DMS53 (cell line): ENCODE measurements at regions not wholly inside any gene's neighbourhood (a gene's known extent, or its start where the extent isn't known, plus 50 kb on each side); places are given as distances from the start of the nearest gene placed in this dataset.
A peak's percentile ranks its signal among the peaks of the same experiment; 100 is the strongest.

ENCODE experiments used
- DNase-seq: peaks from one replicate; lab custom pipeline; 2025; lab: John Stamatoyannopoulos, UW

DNA sequence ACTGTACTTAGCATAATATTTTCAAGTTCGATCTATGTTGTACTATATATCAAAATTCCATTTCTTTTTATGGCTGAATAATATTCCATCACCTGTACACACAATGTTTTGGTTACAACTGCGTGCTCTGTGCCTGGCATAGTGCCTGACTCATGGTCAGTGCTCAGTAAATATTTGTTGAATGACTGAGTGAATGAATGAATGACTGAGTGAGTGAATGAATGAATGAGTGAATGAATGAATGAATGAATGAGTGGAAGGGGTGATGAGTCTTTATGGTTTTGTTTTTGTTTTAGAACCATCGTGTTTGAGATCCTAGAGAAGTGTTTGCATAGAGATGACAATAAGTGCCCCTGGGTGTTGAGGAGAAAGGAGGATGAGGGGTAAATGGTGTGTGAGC, 155.3 kb downstream of the MRM1 start:
- DNase-seq = no peak

DNA sequence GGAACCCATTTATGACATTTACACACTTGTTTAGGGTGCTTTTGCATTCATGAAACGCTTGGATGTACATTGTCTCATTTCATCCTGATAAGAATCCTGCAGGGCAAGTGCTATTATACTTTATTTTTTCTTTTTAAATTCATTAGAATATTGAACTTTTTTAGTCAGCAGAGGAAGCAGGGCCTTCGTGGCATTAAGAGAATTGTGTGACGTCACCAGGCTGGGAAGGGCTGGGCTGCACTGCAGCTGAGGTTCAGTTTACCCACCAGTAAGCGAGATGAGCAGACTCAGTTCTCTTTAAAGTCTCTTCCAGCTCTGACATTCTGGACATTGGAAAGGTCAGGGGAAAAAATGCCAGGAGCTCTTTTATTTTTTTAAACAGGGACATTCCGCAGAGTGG, 159.0 kb downstream of the MRM1 start:
- DNase-seq = no peak

DNA sequence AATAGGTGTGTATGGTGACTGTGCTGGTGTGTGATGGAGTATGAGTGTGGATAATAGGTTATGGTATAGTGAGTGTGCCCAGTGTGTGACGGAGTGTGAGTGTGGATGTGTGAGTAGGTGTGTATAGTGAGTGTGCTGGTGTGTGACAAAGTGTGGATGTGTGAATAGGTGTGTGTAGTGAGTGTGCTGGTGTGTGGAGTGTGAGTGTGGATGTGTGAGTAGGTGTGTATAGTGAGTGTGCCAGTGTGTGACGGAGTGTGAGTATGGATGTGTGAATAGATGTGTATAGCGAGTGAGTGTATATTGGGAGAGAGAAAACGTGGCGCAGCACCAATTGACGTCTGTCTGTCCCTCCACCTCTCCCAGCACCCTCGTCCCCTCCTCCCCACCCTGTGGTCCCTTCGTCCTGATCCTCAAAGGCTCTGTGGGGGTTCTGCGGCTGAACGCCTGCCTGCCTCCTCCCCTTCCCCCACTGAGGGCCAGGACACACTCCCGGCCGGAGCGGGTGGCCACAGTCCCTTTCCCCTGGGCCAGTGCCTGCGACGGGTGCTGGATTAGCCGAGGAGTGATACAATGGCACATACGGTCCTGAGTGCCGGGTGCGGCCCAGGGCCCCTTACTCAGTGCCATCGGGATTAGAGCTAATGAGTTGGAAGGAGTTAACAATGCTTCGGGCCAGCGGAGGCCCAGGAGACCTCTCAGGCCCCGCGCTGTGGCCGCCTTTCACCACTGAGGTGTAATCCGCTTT, 160.0 kb downstream of the MRM1 start:
- DNase-seq = no peak

DNA sequence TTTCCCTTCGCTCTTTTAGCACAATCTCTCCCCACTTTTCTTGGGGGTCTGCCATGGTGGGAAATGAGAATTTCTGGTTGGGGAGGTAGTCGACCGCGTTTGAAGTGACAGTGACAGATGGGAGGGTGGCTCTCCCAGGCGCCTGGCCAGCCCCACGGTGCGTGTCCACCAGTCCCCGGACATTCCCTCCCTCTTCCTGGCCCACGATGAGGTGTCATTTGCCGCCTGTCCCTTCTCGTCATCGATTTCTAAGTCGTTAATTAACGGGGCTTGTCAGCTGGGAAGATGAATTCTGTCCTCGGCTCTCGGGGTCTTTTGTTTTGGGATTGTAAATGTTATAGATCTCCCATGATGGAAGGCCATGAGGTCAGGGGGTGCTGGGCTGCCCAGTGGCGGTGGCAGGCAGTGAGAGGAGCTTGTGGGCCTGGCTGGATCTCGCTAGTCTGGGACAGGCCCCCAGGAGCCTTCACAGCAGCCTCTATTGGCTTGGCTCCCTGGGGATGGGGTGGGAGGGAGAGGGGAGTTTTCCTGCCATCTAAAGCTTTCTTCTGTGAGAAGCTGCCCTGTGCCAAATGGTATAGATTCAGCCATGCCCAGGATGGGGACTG, 164.2 kb downstream of the MRM1 start:
- DNase-seq = no peak

DNA sequence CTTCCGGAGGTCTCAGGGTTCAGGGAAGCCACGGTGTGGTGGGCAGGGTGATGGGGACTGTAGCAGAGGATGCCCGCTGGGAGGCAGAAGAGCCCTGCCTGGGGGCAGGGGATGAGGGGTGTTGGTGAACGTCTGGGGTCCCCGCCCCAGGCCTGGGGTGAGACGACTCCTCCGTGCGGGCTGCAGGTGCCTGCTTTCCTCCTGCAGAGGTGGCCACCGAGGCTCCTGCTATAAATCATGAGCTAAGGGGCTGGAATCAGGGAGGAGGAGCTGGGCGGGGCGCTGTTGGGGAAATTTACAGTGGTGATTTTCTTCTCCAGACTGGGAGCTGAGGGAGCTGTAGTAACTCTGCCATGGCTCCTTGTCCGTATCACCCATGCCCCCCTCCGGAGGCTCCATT, 167.0 kb downstream of the MRM1 start:
- DNase-seq = no peak

DNA sequence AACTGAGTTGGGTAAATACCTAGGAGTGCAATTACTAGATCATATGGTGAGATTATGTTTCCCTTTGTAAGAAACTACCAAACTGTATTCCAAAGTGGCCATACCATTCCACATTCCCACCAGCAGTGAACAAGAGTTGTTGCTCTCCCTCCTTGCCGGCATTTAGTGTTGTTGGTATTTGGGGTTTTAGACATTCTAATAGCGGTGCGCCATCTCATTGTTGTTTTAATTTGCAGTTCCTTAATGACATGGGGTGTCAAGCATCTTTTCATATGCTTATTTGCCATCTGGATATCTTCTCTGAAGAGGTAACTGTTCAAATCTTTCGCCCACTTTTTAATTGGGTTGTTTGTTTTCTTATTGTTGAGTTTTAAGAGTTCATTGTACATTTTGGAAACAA, 164.2 kb upstream of the LHX1 start:
- no peak for DNase-seq

DNA sequence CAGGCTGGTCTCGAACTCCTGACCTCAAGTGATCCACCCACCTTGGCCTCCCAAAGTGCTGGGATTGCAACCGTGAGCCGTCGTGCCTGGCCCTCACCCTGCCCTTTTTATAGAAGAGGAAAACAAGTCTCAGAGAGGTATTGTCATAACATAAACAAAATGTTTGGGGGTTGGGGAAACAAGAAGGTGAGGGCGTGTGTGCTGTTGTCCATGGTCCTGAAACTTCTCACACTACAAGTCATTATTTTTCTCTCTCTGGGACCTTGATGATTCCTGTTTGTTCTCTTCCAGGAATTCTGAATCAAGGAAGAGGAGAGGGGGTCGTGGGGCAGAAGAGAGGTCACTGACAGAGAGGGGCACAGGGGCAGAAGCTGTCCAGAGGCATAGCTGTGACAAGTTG, 160.2 kb upstream of the LHX1 start:
- peak; percentile 3 for DNase-seq

DNA sequence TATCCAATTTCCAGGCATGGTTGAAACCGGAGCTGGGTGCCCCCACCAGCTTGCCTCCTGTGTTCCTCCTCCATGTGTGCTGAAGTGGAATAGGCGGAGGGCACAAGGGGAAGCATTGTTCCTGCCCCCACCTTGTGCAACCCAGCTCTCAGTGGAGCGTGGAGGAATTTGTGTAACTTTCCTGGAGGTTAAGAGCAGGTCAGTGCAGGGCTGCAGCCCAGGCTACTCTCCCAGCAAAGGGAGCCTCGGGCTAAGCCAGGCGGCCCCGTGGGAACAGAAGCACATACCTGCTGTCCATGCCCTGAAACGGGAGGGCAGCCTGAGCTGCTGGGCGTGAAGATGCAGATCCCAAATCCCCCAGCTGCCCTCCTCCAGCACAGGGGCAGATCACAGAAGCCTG, 158.8 kb upstream of the LHX1 start:
- no peak for DNase-seq

DNA sequence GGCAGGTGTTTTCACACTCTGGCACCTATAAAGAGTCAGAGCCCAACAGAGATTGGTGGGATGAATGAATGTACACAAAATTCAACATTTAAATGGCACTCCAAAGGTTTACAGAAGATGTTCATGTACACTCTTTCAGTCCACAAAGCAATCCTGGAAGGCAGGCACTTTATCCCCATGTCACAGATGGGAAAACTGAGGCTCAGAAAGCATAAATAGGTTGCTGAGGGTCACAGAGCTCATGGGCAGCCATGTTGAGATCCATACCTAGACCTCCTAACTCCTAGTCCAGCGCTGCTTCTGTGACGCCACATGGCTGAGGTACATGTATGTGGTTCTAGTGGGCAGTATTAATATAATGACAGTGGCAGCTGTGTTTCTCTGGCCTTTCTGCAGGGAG, 157.7 kb upstream of the LHX1 start:
- DNase-seq = no peak

DNA sequence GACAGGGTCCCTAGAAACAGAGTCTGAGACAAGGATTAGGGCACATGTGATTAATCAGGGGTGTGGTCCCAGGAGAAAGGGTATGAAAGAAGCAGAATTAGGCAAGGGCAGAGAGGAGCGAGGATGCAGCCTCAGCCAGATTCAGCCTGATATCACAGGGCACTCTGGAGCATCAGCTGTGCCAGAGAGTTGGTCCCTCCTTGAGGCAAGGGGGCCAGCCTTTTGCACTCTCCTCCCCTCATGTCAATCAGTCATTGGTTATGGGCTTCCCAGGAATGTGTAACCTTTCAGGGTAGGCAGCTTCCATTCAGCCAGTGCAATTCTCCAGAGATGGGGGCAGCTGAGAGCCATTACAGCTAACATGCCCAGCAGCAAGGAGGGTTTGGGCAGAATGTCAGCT, 152.6 kb upstream of the LHX1 start:
- no peak for DNase-seq

DNA sequence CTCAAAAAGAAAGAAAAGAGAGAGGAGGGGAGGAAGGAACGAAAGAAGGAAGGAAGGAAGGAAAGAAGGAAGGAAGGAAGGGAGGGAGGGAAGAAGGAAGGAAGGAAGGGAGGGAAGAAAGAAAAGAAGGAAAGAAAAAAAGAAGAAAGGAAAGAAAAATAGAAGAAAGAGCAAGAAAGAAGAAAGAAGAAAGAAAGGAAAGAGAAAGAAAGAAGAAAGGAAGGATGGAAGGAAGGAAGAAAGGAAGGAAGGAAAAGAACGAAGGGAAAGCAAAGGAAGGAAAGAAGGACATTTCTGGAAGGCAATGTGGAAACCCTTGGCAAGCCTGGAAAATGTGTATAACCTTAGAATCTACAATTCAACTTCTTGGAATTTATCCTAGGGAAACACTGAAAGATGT, 150.4 kb upstream of the LHX1 start:
- no peak for DNase-seq

DNA sequence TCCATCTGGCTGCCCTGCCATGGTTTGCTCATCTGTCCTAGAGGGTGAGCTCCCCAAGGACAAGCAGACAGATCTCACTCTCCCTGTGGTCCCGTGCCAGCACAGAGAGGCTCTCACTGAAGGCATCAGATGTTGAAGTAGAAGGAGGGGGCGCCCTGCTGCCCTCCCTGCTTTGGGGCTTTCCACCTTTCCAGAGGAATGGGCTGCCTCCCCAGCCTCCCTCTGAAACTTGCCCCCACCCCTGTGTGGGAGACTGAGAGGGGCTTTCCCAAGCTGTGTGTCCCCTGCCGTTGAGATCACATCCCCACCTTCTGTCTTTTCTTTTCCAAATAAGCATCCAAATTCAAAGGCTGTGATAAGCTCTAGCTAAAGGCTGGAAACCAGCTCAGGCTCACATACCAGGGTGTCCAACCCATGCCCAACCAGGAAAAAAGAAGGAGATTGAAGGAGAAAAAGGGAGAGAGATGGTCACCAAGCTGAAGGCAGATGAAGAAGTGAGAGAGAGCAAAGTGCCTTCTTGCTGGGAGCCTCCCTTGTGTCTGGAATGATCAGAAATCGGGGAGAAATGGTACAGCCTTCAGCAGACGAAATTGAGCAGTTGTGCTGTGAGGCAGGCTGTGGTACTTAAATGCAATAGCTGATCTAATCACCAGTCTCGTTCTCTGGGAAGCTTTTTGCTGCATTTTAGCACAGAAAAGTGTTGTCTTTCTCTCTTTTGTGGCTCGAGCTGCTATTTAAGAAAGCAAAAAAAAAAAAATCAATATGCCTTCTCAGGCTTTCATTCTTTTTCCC, 145.9 kb upstream of the LHX1 start:
- no peak for DNase-seq

DNA sequence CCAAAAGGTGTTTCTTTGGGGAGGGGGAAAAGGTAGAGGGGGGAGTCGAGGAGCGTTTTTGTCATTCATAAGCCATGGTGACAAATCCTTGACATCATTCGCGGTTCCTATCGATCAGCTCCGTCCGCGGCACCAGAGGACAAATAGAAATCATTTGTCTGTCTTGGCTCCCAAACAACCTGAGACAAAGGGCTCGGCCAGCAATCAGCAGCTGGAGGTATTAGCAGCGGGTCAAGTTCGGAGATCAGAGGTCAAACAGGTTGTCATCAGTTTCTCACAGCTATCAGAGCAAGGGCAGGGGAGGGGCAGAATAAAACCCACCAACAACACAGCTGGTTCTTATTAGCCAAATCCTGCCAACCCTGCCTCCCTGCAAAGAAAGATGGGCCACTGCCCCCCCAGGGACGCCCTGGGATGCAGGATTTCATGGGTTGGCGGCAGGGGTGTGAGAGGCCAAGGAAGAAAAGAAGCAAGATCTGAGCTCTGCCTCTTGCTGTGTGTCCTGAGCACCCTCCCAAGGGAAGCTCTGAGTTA, 145.3 kb upstream of the LHX1 start:
- DNase-seq = no peak

DNA sequence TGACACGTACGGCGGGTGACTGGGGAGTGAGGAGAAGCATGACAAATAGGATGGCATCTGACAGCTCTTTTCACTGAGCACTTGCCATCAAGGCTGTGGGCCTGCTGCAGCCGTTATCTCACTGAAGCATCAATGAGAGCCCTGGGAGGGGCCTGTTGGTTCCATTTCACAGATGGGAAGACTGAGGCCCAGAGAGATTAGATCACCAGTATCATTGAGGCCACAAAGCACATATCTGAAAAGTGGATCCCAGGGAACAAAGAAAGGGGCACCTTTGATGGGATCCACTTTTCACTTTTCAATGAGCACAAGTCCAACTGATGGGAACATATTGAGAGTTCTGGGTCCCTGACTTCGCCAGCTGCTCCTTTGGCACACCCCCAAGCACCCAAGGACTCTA, 144.4 kb upstream of the LHX1 start:
- no peak for DNase-seq

DNA sequence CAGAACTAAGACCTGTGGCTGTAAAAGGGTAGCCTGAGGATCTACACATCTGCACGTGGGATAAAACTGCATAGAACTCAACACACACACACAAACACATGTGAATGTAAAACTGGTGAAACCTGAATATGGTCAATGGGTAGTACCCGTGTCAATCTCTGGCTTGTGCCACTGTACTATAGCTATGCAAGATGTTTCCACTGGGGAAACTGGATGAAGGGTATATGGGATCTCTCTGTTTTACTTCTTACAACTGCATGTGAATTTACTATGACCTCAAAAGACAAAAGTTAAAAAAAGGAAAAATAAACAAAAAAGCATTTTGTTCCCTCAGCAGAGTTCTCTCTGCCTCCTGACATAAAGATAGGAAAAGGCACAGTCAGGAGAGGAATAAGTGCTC, 143.3 kb upstream of the LHX1 start:
- DNase-seq = no peak

DNA sequence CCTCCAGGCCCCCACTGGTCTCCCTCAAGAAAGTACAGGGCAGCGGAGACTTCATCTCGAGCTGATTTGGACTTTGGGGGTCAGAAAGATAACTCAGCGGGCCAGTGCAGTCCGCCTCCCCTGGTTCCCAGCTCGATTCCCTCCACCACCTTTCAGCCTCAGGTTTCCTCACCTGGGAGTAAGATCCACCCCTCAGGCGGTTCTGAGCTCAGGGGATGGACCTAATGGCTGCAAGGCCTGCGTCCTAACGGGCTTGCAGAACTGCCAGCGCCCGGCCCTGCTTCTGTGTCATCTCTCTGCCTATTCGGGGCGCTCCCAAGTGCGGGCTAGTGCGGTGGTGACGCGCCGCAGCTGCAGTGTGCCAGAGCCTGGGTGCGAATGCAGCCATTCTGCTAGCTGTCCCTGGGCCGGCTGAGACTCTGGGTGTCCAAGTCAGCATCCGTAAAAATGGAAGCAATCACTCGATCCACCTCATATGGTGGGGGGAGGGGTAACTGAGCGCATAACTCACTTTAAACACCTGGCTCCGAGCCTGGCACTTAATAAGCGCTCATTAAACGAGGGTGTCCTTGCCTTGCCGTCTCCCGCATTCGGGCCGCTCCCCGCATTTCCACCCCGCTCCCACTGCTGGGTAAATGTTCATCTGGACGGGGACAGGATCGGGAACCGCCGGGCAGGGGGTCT, 129.6 kb upstream of the LHX1 start:
- DNase-seq = no peak

DNA sequence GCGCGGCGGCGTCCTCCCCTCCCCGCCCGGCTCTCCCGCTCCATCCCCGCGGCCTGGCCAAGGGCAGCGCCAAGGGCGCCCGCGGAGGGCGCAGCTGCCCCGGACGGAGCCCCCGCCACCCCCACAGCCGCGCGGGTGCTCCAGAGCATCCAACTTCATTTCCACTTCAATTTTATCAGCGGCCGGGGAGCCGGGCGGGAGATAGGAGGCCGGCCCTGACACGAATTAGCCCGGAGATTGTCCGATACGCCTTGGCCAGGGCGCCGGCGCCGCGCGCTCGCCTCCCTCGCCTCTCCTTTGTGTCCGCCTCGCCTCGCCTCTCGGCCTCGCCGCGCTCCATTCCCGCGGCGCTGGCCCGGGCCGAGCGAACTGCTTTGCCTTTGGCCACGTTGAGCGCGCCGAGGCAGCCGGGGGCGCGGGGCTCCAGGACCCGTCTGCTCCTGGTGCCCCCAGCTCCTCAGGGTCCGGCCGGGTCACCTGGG, 129.1 kb upstream of the LHX1 start:
- DNase-seq = peak; percentile 50

DNA sequence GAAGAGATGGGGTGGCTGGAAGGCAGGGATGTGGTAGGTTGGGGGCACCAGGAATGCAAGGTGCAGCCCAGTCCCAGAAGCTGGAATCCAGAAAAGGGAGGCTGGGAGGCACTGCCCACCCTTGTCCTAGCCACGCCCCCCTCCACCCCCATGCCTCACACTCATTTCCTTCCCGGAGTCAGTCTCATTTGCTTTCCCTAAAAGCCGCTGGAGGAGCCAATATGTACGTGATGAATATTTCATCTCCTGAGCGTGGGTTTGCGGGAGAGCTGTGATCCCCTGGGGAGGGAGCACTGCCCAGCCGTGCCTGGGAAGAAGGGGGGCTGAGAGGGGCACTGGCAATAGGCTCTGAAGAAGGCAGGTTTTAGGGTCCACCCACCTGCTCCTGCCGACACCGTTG, 124.5 kb upstream of the LHX1 start:
- no peak for DNase-seq

DNA sequence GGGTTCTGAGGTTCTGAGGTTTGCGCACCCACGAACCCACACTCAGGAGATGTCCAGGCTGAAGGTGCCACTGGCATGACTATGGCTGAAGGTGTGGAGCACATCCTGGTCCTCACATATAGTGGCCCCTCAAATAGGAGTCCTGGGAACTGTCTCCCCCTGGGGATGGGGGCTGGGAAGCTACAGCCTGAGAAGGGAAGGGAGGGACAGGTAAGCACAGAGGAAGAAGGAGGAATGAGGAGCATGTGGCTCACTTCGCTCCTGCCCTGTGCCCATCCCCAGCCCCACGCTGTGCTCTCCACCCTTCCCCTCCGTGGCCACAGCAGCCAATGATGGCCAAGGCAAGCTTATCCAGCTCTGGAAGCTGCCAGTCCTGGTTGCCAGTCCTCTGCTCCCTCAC, 123.9 kb upstream of the LHX1 start:
- DNase-seq = no peak

DNA sequence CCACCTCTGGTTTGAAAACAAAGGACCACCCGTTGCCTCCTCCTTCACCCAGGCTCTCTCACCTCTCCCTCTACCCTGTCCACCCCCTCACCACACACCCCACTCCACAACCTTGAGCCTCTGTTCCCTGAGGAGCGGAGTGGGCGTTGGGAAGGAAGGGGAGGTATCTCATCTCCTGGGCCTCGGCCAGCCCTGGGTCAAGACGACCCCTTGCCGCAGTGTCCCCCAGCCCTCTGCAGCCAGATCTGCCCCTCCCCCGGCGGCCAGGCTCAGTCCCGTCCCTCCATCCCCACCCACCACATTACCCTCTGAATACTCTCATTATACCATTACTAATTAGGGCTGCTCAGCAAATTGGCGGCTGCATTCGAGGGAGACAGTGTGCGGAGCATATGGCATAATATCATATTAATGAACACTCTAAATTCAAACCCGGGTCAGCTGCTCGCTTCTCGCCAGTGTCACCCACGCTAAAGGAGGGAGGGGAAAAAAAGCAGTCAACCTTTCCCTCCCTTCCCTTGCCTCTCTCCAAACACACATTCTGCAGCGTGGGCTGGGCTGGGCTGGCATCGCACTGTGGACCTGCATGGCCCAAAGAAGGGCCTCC, 123.2 kb upstream of the LHX1 start:
- no peak for DNase-seq

DNA sequence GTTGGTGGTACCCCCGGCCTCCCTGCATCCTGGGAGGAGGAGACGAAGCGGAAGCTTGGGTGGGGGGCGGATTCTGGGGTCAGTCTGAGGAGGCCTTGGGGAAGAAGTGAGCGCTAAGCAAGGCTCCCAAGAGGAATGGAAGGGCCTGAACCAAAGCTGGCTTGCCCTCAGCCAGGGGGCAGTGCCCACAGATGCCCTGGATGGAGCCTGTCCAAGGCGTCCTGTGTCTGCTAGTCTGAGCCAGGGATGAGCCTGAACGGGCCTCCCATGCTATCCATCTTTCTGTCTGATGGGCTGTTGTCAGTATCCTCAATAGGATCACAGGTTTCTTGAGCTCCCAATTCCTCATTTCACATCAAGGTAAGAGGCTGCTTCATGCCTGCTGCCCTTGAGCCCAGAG, 122.3 kb upstream of the LHX1 start:
- DNase-seq = no peak
